ENCODE measurements at regions not wholly inside any gene's neighbourhood (a gene's known extent, or its start where the extent isn't known, plus 50 kb on each side); places are given as distances from the start of the nearest gene placed in this dataset.

- TF ChIP-seq POLR2A (IDR thresholded peaks at IDR 0.05) (no peak), EP300 (IDR thresholded peaks at IDR 0.05) (no peak)
Measured at GRCh38 chr17:54405826-54406225, 494.8 kb upstream of the TOM1L1 start.
